ENCODE measurements at regions not wholly inside any gene's neighbourhood (a gene's known extent, or its start where the extent isn't known, plus 50 kb on each side); places are given as distances from the start of the nearest gene placed in this dataset.

GRCh38 chr2:21427606-21428005 lies 303.8 kb downstream of the TDRD15 start:
- TF ChIP-seq CTCF (IDR thresholded peaks at IDR 0.05; ENCODE audit: low read depth, low read length), result no peak

GRCh38 chr2:21428754-21429153 lies 305.0 kb downstream of the TDRD15 start:
- no peak for TF ChIP-seq CTCF (IDR thresholded peaks at IDR 0.05; ENCODE audit: low read depth, low read length)

More at GRCh38 chr2:21427606-21428005, 303.8 kb downstream of the TDRD15 start:
- no peak overlapping the region for H3K4me3 ChIP-seq (ENCODE audit: low read depth, low read length)

GRCh38 chr2:21429747-21430146 lies 306.0 kb downstream of the TDRD15 start:
- TF ChIP-seq CTCF (IDR thresholded peaks at IDR 0.05; ENCODE audit: low read depth, low read length), result no peak
- no peak overlapping the region for H3K4me3 ChIP-seq (ENCODE audit: low read depth, low read length)

More at GRCh38 chr2:21428754-21429153, 305.0 kb downstream of the TDRD15 start:
- H3K4me3 ChIP-seq (ENCODE audit: low read depth, low read length), result no peak overlapping the region

- no peak for TF ChIP-seq CTCF (IDR thresholded peaks at IDR 0.05; ENCODE audit: low read depth, low read length)
These were observed 307.3 kb downstream of the TDRD15 start for GRCh38 chr2:21431078-21431477.

GRCh38 chr2:21438949-21439348 lies 315.2 kb downstream of the TDRD15 start:
- no peak overlapping the region for H3K4me3 ChIP-seq (ENCODE audit: low read depth, low read length)
- TF ChIP-seq CTCF (IDR thresholded peaks at IDR 0.05; ENCODE audit: low read depth, low read length), result no peak

More at GRCh38 chr2:21431078-21431477, 307.3 kb downstream of the TDRD15 start:
- H3K4me3 ChIP-seq (ENCODE audit: low read depth, low read length), result no peak overlapping the region

- TF ChIP-seq CTCF (IDR thresholded peaks at IDR 0.05; ENCODE audit: low read depth, low read length), result no peak
- H3K4me3 ChIP-seq (ENCODE audit: low read depth, low read length), result no peak overlapping the region
These were observed 317.7 kb downstream of the TDRD15 start for GRCh38 chr2:21441442-21441841.

- no peak for TF ChIP-seq CTCF (IDR thresholded peaks at IDR 0.05; ENCODE audit: low read depth, low read length)
These were observed 319.8 kb downstream of the TDRD15 start for GRCh38 chr2:21443494-21444105.

More at GRCh38 chr2:21443494-21444105, 319.8 kb downstream of the TDRD15 start:
- H3K4me3 ChIP-seq (ENCODE audit: low read depth, low read length), result no peak overlapping the region
